GM12892 (cell line): ENCODE measurements at regions not wholly inside any gene's neighbourhood (a gene's known extent, or its start where the extent isn't known, plus 50 kb on each side); places are given as distances from the start of the nearest gene placed in this dataset.

Source experiments
- POLR2A ChIP-seq: IDR thresholded peaks from 2 replicates; pipeline ENCODE4 v1.6.1; 2011; ENCODE audit warnings: low read depth, low read length, control low read depth
- POLR2AphosphoS5 ChIP-seq: IDR thresholded peaks from 2 replicates; pipeline ENCODE4 v1.6.1; 2011; ENCODE audit warnings: low read depth, low read length, control low read depth
- TAF1 ChIP-seq: IDR thresholded peaks from 2 replicates; pipeline ENCODE4 v1.6.1; 2011; ENCODE audit warnings: low read depth, mild to moderate bottlenecking, control low read depth, low read length, borderline replicate concordance

DNA sequence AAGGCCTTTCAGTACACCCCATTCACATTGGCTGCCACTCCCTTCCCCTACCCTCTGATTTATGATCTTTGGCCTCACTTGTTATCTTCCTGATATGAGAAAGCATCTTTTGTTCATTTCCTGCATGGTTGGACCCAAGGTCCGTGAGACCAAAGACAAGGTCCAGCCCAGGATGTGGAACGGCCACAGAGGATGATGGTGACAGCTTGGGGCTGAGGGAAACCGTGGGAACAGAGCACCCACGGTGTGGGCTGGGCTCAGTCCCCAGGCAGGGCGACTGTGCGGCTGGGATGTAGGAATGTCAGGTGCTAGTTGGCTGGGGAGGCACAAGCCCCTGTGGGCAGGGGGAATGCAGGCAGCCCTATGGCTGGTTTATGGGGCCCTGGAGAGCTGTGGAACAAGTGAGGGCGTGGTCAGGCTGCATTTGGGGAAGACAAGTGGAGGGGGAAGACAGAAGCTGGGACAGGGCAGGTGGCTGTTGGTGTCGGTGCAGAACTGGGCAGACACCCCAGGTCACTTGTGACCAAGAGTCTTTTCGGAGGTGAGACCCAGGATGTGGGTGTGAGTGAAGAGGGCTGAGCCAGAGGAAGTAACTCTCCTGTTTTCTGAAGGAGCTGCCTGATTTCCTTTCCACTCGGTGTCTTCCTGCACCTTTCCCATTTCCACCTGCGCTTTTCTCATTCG is 51.7 kb upstream of the IGFBP3 start:
- no peak for TF ChIP-seq TAF1
- TF ChIP-seq POLR2AphosphoS5: no peak
- no peak for TF ChIP-seq POLR2A
